CD4-positive, alpha-beta T cell treated with Interleukin-1 beta for 1 hour (primary cell): ENCODE measurements at regions not wholly inside any gene's neighbourhood (a gene's known extent, or its start where the extent isn't known, plus 50 kb on each side); places are given as distances from the start of the nearest gene placed in this dataset.
"Not testable (repeated sequence)": the region's sequence is repeated elsewhere in the genome, so short reads cannot be mapped to it uniquely, and the experiment has no call there.

Source experiments
- DNase-seq, 2 donors: peaks; one replicate each; pipeline ENCODE4 v3.0.0-alpha.2; 2020 to 2022

DNA sequence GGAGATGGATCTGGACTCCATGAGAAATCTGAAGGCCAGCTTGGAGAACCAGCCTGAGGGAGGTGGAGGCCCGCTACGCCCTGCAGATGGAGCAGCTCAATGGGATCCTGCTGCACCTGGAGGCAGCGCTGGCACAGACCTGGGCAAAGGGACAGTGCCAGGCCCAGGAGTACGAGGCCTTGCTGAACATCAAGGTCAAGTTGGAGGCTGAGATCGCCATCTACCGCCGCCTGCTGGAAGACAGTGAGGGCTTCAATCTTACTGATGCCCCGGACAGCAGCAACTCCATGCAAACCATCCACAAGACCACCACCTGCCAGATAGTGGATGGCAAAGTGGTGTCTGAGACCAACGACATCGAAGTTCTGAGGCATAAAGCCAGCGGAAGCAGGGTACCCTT lies 601.5 kb upstream of the ZP4 start:
- no peak for DNase-seq

GRCh38 chr1:238491265-238491664 lies 600.5 kb upstream of the ZP4 start:
- DNase-seq = no peak

DNA sequence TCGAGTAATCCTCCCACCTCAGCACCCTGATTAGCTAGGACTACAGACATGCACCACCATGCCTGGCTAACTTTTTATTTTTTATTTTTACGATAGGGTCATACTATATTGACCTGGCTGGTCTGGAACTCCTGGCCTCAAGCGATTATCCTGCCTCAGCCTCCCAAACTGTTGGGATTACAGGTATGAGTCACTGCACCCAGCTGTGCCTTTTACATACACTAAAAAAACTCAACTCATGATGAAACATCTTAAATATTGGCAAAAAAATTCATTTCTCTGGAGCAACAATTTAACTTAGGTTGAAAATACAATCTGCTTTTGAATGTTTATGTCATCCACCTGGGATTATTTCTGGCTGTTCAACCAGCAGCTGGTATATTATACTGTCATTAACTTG lies 598.3 kb upstream of the ZP4 start:
- DNase-seq = no peak

DNA sequence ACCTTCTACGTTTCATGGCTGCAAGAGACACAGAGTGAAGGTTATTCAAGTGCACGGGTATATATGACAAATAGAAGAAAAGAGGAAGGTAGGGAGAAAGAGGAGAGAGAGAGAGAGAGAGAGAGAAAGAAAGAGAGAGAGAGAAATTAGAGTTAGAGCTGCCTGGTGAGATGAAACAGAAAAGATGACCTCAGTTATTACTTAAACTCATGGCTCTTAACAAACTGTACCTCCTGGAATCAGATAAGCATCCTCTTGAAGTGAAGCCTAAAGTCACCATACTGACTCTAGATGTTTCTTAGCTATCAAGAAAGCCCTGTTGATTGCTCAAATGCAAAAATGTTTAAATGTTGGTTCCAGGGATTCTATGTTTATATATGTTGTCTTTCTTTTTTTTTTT lies 597.7 kb upstream of the ZP4 start:
- no peak for DNase-seq

DNA sequence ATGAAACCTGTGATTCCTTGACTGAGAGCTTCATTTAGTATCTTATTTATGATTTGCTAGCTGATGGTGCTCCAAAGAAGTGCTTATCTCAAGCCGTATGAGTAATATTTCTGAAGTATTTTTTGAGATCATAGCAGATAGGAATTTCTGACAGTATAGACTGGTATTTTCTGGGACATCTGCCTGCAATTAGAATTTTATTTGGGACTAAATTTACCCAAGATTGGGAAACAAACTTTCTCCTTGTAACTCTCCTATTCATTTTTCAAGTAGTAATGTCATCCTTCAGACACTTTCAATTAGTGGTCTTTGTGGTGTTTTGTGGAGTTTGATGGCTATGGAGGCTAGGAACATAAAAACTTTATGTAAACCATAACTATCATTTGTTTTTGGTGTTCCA lies 597.2 kb upstream of the ZP4 start:
- DNase-seq = no peak

- no peak for DNase-seq
These were observed 595.1 kb upstream of the ZP4 start for GRCh38 chr1:238485912-238486209.

- DNase-seq = no peak
These were observed 594.6 kb upstream of the ZP4 start for GRCh38 chr1:238485057-238485911.

DNA sequence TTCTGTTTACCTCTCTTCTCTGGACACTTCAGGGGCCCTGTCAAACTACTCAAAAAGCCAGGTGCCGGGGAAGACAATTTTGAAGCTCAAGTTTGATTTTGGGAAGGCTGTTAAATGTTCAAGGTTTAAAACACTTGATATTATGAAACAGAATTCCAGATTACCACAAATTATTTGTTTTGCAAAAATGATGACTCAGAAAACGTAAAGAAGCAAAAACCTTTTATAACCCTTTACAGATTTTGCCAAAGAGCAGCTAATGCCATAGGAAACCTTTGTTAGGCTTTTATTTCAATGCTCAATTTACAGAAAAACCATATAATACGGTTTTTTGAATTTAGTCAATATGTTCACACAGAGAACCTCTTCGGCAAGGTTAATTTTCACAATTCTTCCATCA lies 593.4 kb upstream of the ZP4 start:
- no peak for DNase-seq

- DNase-seq = no peak
These were observed 586.1 kb upstream of the ZP4 start for GRCh38 chr1:238476841-238477240.

GRCh38 chr1:238475712-238476111 lies 585.0 kb upstream of the ZP4 start:
- no peak for DNase-seq

- DNase-seq = no peak
These were observed 583.5 kb upstream of the ZP4 start for GRCh38 chr1:238474263-238474662.

- DNase-seq = no peak
These were observed 578.5 kb upstream of the ZP4 start for GRCh38 chr1:238469146-238469631.

DNA sequence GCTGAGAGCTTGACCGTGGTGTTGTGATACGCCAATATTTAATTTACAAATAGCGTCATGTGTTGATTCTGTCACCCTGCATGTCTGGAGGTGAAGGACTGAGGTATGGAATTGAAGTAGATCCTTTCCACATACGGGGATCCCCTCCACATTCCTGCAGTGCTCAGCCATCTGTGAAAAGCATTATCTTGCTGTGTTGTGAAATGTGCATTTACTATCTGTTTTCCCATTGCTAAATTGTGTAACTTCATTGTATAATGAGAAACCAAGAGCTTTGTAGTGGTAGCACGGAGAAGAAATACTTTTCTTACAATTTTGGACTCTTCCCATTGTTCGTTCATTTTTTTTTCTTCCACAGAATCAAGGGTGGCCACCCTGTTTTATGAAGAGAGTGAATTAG lies 577.3 kb upstream of the ZP4 start:
- DNase-seq = no peak

DNA sequence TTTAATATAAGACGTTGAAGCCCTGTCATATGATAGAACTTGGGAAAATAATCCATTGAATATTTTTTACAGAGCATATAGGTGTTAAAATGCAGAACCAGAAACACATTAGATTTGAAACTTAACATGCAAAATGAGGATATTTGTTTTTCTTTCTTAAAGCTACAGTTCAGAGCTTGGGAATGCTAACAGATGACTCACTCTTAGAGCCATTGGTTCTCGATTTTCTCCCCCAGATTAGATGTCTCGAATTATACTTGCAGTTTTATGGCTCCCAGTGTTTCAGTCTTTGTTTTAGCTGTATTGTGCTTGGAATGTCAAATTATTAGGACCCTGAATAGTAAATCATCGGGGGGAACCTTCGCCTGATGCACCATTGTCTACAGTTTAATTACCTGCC lies 575.7 kb upstream of the ZP4 start:
- no peak for DNase-seq

DNA sequence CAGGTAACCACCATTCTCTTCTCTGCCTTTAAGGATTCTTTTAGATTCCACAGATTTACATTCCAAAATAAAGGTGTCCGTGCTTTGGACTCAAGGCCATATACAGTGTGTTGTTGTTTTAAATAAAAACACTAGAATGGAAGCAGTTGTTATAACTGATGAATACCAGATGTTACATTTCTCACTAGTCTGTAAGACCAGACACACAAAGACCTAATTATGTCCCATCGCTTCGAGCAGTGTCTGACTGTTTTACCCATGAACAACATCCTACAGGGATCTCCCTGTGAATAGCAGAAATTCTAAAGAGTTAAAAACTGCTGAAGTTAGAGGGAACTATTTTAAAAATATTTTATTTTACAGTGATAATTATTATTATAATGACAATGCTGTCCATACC lies 574.7 kb upstream of the ZP4 start:
- no peak for DNase-seq

DNA sequence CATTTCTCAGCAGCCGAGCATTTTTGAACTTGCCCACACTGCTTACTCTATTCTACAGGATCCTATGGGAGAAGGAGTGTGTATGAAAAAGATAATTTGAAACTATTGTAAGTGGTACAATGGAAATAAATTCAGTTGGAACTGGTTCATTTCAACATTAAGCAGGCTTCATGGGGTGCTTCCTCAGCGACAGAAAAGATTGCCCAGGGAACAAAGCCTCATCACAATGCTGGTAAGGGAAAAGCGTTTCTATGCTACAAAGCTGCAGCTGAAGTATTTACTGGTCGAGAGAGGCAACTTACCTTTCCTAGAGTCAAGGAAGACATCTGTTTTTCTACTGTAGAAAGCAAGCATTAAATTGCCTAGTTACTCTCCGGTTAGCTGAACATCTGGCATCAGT lies 568.2 kb upstream of the ZP4 start:
- no peak for DNase-seq

DNA sequence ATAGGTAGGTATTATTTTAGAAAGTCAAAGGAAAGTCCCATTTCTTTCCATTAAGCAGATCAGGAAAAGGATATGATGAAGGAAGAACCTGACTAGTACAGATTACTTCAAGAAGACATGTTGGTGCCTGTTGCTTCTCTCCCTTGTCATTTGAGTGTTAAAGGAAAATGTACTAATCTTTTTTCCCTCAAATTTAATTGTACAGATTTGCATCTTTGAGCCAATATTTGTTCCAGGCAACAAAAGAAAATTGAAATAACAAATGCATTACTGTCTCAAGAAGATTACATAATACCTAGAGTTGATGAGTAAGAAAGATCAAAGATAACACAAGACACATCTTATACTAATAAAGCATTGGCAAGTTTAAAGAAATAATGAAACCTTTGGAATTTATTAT lies 566.9 kb upstream of the ZP4 start:
- DNase-seq = no peak

DNA sequence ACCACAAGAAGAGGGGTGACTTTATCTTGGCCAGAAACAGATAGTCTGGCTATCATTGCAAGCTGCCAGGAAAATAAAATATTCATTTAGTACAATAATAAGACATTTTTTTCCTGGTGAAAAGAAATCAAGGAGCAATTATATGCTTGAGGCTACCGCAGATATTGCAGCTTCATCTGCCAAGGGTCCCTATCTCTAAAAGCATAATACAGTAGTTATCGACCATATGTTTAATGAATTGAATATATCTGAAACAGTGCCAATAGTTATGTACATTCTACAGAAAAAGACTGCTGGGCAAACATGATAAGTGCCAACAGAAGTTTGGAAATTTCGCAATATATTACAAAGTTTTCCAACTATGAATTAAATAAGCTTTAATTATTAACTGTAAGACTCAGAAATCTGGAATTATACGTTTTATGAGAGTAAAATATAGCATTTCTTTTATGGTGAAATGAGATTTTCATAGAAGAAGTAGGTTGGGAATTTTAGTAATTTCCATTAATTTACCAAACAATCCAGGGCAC lies 561.1 kb upstream of the ZP4 start:
- DNase-seq = no peak

- DNase-seq = no peak
These were observed 560.3 kb upstream of the ZP4 start for GRCh38 chr1:238450976-238451375.

DNA sequence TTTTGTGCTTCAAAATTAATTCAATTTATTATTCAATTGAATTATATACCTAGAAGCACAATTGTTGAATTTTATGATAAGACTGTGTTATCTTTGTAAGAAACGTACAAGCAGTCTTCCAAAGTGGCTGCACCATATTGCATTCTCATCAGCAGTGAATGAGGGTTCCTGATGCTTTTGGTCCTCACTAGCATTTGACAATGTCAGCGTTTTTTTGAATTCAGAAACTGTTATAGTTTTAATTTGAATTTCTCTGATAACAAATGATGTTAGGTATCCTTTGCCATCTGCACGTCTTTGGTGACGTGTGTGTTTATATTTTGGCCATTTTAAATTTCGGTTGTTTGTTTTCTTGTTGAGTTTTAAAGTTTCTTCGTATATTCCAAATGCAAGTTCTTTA lies 553.0 kb upstream of the ZP4 start:
- DNase-seq = no peak

GRCh38 chr1:238439511-238439910 lies 548.8 kb upstream of the ZP4 start:
- no peak for DNase-seq

DNA sequence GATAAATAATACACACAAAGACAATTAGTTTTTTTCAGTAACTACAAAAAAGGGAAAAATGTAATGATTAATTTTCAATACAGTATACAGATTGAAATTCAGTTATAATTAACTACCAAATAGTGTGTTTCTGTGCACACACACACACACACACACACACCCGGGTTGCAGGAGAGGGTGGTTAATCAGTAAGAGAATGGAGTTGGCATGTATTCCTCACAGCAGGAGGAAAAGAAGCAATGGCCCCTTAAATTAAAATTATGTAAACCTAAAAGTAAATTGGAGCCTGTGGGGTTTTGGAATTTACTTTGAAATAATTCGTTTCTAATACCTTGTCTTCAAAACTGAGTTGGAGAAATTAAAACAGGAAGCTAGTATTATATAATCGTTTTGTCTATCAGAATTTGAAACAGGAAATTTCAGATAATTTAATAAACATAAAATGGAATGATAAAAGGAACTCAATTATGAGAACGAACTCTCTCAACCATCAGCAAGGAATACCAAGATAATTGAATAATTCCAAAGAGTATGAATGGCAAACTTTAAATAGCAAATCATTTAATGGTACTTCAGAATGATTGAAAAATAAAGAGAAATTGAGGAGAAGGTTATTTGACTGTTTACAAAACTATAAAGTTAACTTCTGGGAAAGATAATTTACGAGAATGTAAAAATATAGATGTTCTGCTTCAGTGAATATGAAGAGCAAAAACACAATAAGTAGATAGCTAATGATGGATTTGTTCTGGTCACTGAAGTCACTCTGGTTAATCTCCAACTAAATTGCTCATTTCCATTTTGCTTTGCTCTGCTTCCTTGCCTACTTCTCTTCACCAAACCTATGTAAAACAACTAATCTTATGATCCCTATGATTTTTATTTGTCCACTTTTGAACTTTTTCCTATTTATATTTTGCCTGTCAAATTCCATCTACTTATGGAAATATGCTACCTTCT lies 547.9 kb upstream of the ZP4 start:
- DNase-seq = no peak

DNA sequence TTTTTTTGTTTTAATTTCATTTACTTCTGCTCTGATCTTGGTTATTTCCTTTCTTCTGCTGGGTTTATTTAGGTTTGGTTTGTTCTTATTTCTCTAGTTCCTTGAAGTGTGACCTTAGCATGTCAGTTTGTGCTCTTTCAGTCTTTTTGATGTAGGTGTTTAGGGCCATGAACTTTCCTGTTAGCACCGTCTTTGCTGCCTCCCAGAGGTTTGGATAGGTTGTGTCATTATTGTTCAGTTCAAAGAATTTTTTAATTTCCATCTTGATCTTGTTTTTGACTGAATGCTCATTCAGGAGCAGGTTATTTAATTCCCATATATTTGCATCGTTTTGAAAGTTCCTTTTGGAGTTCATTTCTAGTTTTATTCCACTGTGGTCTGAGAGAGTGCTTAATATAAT lies 539.0 kb upstream of the ZP4 start:
- DNase-seq = not testable (repeated sequence)

- no peak for DNase-seq
These were observed 528.5 kb upstream of the ZP4 start for GRCh38 chr1:238419209-238419608.
